GM12878 (cell line): ENCODE measurements at regions not wholly inside any gene's neighbourhood (a gene's known extent, or its start where the extent isn't known, plus 50 kb on each side); places are given as distances from the start of the nearest gene placed in this dataset.

Source experiments
- ATAC-seq: fragments of 200-7000 bp; cut with Tn5 transposase; 3 replicates; pipeline ENCODE4 v1.9.1; 2020; ENCODE audit warnings: mild to moderate bottlenecking, moderate library complexity
- BruUV-seq: library from RNA; stranded (reverse); fragments of 400-500 nt; replicated peaks from 2 replicates; lab custom pipeline; 2021; lab: Mats Ljungman, UMichigan
- CTCF ChIA-PET: fragments of 300-600 bp; sonication (Branson Sonifier 250); formaldehyde crosslinking; extraction: SDS; loops from one replicate; lab custom pipeline; 2021; ENCODE audit warnings: inconsistent platforms; lab: Yijun Ruan, JAX
- POLR2A ChIA-PET: fragments of 350-600 bp; formaldehyde crosslinking; extraction: SDS; loops from one replicate; lab custom pipeline; 2021; ENCODE audit warnings: inconsistent platforms; lab: Charles Lee
- RAD21 ChIA-PET: fragments of 300-600 bp; sonication (Branson Sonifier 250); formaldehyde crosslinking; loops from one replicate; lab custom pipeline; 2023; ENCODE audit warnings: antibody characterized with exemption; ENCODE audit not compliant: unreplicated experiment; lab: Charles Lee
- SMC1A ChIA-PET: fragments of 300-600 bp; sonication (Branson Sonifier 250); formaldehyde crosslinking; loops from one replicate; lab custom pipeline; 2023; ENCODE audit not compliant: unreplicated experiment, uncharacterized antibody; lab: Charles Lee
- DNase-seq: peaks from one replicate; pipeline ENCODE4 v3.0.0-alpha.2; 2011; ENCODE audit warnings: low read depth, low spot score
- FAIRE-seq: peaks from 3 replicates; lab custom pipeline; 2011; peaks lifted over from hg19 to GRCh38; lab: Jason Lieb, UNC
- H2AFZ ChIP-seq: 2 replicates; pipeline ENCODE4 v1.6.0; 2011; ENCODE audit warnings: low read depth, low read length, control low read depth; ENCODE audit not compliant: control insufficient read depth
- H3K27ac ChIP-seq: 2 replicates; pipeline ENCODE4 v1.5.1; 2011; ENCODE audit warnings: control low read depth; ENCODE audit not compliant: control insufficient read depth, insufficient read depth
- H3K27me3 ChIP-seq, 2 experiments: replicated peaks in 1 of 2; 2 replicates each; pipeline versions ENCODE4 v1.6.0 to v1.6.1; 2011; ENCODE audit warnings: low read length in 1 of 2; ENCODE audit not compliant: control insufficient read depth in 2 of 2, insufficient read depth in 2 of 2
- H3K36me3 ChIP-seq, 2 experiments: 2 replicates each; pipeline ENCODE4 v1.5.1; 2011; ENCODE audit warnings: low read length in 1 of 2; ENCODE audit not compliant: control insufficient read depth in 2 of 2, insufficient read depth in 2 of 2
- H3K4me1 ChIP-seq: 2 replicates; pipeline ENCODE4 v1.6.1; 2011; ENCODE audit warnings: mild to moderate bottlenecking, low read length, moderate library complexity, mixed read lengths; ENCODE audit not compliant: control insufficient read depth, insufficient read depth
- H3K4me2 ChIP-seq: 2 replicates; pipeline ENCODE4 v1.6.0; 2011; ENCODE audit warnings: control low read depth; ENCODE audit not compliant: control insufficient read depth, insufficient read depth
- H3K4me3 ChIP-seq: fragments of 200-600 bp; sonication (generic); 2 replicates; pipeline ENCODE4 v1.5.1; 2016
- H3K79me2 ChIP-seq: 2 replicates; pipeline ENCODE4 v1.6.0; 2011; ENCODE audit warnings: low read length; ENCODE audit not compliant: control insufficient read depth, insufficient read depth
- H3K9ac ChIP-seq: 2 replicates; pipeline ENCODE4 v1.8.0; 2011; ENCODE audit warnings: low read length, control low read depth, mixed read lengths; ENCODE audit not compliant: control insufficient read depth, insufficient read depth
- H3K9me3 ChIP-seq: replicated peaks from 3 replicates; pipeline ENCODE4 v1.5.1; 2011; ENCODE audit warnings: mild to moderate bottlenecking, low read length; ENCODE audit not compliant: control insufficient read depth, insufficient read depth
- H4K20me1 ChIP-seq: 2 replicates; pipeline ENCODE4 v1.6.0; 2011; ENCODE audit not compliant: control insufficient read depth, insufficient read depth
- CEBPZ ChIP-seq: fragments of 150-350 bp; IDR thresholded peaks from 2 replicates; pipeline ENCODE4 v1.6.1; 2016; ENCODE audit warnings: low read depth, low read length
- EED ChIP-seq: sonication (generic); IDR thresholded peaks from 2 replicates; pipeline ENCODE4 v1.6.1; 2016; ENCODE audit warnings: antibody characterized with exemption, low read depth
- MYB ChIP-seq: fragments of 150-350 bp; IDR thresholded peaks from 2 replicates; pipeline ENCODE4 v1.6.1; 2014; ENCODE audit warnings: mild to moderate bottlenecking, low read depth, low read length, borderline replicate concordance
- WRNIP1 ChIP-seq: IDR thresholded peaks from 2 replicates; pipeline ENCODE4 v1.6.1; 2011; ENCODE audit warnings: low read depth, low read length, improper control_type of control experiment, borderline replicate concordance
- WGBS: methylation state at CpG from one replicate; pipeline ENCODE4 v1.1.6; 2016; ENCODE audit warnings: low lambda C conversion rate; ENCODE audit not compliant: insufficient replicate concordance, insufficient coverage; ENCODE audit errors: missing lambda C conversion rate; 5-methylcytosine and 5-hydroxymethylcytosine counted together
- in situ Hi-C: fragments of 300-500 bp; cut with MboI; formaldehyde crosslinking; loops from 9 replicates; pipeline ENCODE4 v1.14.3; 2018; ENCODE audit warnings: mixed read lengths
- intact Hi-C: fragments of 100-400 bp; cut with micrococcal nuclease; formaldehyde crosslinking; loops from one replicate; pipeline ENCODE4 v1.14.2; 2022; ENCODE audit not compliant: unreplicated experiment

- ATAC-seq (no peak), DNase-seq (no peak), FAIRE-seq (no peak)
- no peaks in the 10 kb centered on the region for H3K79me2 ChIP-seq
- H3K4me1 ChIP-seq = no peaks in the 10 kb centered on the region
- no peaks in the 10 kb centered on the region for H4K20me1 ChIP-seq
- H3K9me3 ChIP-seq = no peaks in the 10 kb centered on the region
- H3K9ac ChIP-seq = no peak overlapping the region
- ChIA-PET RAD21 (no interaction called here), SMC1A (no interaction called here), CTCF (interaction anchor here (1.0 kb wide), 1 partner anchor 34 kb away, joined by 3 read pairs; no protein-coding TSS in a partner anchor)
- BruUV-seq = no TSS peak
- 0% methylated on average over 1 of the region's 1 CpG for WGBS
- intact Hi-C loops = loop anchor here (10.0 kb wide), 1 partner anchor 1451 kb away; no protein-coding TSS in a partner anchor
- H3K27ac ChIP-seq = no peak overlapping the region
- H2AFZ ChIP-seq = no peak overlapping the region
- H3K4me3 ChIP-seq = no peak overlapping the region
- H3K4me2 ChIP-seq = no peak overlapping the region
- in situ Hi-C loops = no loop called here
- TF ChIP-seq CEBPZ = no peak
- TF ChIP-seq, all 136 proteins: peak for 0
- H3K27me3 ChIP-seq = no peaks in the 10 kb centered on the region
- no peaks in the 10 kb centered on the region for H3K36me3 ChIP-seq
- POLR2A ChIA-PET = no interaction called here
These were observed 205.8 kb downstream of the ARL6IP6 start for GRCh38 chr2:152924219-152924618.

- DNase-seq = no peak
- WGBS = 2% methylated on average over 2 of the region's 2 CpGs
- Histone ChIP-seq H3K27ac (no peak overlapping the region), H3K79me2 (no peaks in the 10 kb centered on the region), H3K9me3 (no peaks in the 10 kb centered on the region), H3K4me2 (no peak overlapping the region), H3K9ac (no peak overlapping the region), H3K36me3 (no peaks in the 10 kb centered on the region), H3K27me3 (no peaks in the 10 kb centered on the region), H4K20me1 (no peaks in the 10 kb centered on the region), H3K4me1 (no peaks in the 10 kb centered on the region), H2AFZ (no peak overlapping the region), H3K4me3 (no peak overlapping the region)
- POLR2A ChIA-PET = no interaction called here
- BruUV-seq = no TSS peak
- intact Hi-C loops (loop anchor here (10.0 kb wide), 1 partner anchor 1454 kb away; no protein-coding TSS in a partner anchor), in situ Hi-C loops (no loop called here)
- no peak for ATAC-seq
- no peak for FAIRE-seq
- SMC1A ChIA-PET = no interaction called here
- RAD21 ChIA-PET = no interaction called here
- TF ChIP-seq WRNIP1 (no peak), EED (no peak), MYB (no peak)
- CTCF ChIA-PET = interaction anchor here (1.2 kb wide), 1 partner anchor 732 kb away, joined by 3 read pairs; no protein-coding TSS in a partner anchor
These were observed 202.4 kb downstream of the ARL6IP6 start for GRCh38 chr2:152920846-152921245.
